Endothelial cell of umbilical vein (primary cell): ENCODE measurements at regions not wholly inside any gene's neighbourhood (a gene's known extent, or its start where the extent isn't known, plus 50 kb on each side); places are given as distances from the start of the nearest gene placed in this dataset.

Experiments
- BruUV-seq: library from RNA; stranded (reverse); fragments of 400-500 nt; replicated peaks from 2 replicates; lab custom pipeline; 2021; lab: Mats Ljungman, UMichigan
- CTCF ChIA-PET: fragments of 300-600, 350-600 bp; sonication (Branson Sonifier 250); formaldehyde crosslinking; loops from one replicate; lab custom pipeline; 2021; ENCODE audit warnings: antibody characterized with exemption, inconsistent platforms; lab: Charles Lee
- POLR2A ChIA-PET: fragments of 300-600, 350-600 bp; sonication (Branson Sonifier 250); formaldehyde crosslinking; loops from one replicate; lab custom pipeline; 2021; ENCODE audit warnings: antibody characterized with exemption, inconsistent platforms; lab: Charles Lee
- DNase-seq: peaks from one replicate; pipeline ENCODE4 v3.0.0-alpha.2; 2011; ENCODE audit warnings: low read depth, low spot score
- FAIRE-seq: peaks from 2 replicates; lab custom pipeline; 2011; peaks lifted over from hg19 to GRCh38; lab: Jason Lieb, UNC
- H2AFZ ChIP-seq: 2 replicates; pipeline ENCODE4 v1.6.0; 2012; ENCODE audit warnings: low read depth, low read length, control low read depth, inconsistent platforms
- H3K27ac ChIP-seq: 2 replicates; pipeline ENCODE4 v1.5.1; 2011; ENCODE audit warnings: low read depth, mild to moderate bottlenecking, control low read depth, low read length, moderate library complexity; ENCODE audit not compliant: insufficient read depth
- H3K27me3 ChIP-seq, 2 experiments: 2 replicates each; pipeline versions ENCODE4 v1.6.0 to v1.6.1; 2011; ENCODE audit warnings: low read length in 2 of 2, mixed read lengths in 1 of 2; ENCODE audit not compliant: control insufficient read depth in 2 of 2, insufficient read depth in 2 of 2
- H3K36me3 ChIP-seq, 2 experiments: 2 replicates in 1 of 2; 3 replicates in 1 of 2; pipeline ENCODE4 v1.5.1; 2011; ENCODE audit warnings: low read length in 2 of 2, mild to moderate bottlenecking in 1 of 2, moderate library complexity in 1 of 2; ENCODE audit not compliant: control insufficient read depth in 2 of 2, insufficient read depth in 2 of 2; ENCODE audit errors: extremely low read depth in 1 of 2
- H3K4me1 ChIP-seq: 3 replicates; pipeline ENCODE4 v1.5.1; 2011; ENCODE audit warnings: mild to moderate bottlenecking, low read length; ENCODE audit not compliant: control insufficient read depth, insufficient read depth; ENCODE audit errors: extremely low read depth
- H3K4me2 ChIP-seq: 2 replicates; pipeline ENCODE4 v1.6.1; 2011; ENCODE audit warnings: low read length, control low read depth, mixed read lengths; ENCODE audit not compliant: insufficient read depth
- H3K4me3 ChIP-seq, 3 experiments: fragments of 200-600 bp in 1 of 3; sonication (generic), shearing (Covaris generic) in 1 of 3; replicated peaks in 1 of 3; 2 replicates each; pipeline ENCODE4 v1.5.1; 2011 to 2016; ENCODE audit warnings: control low read depth in 3 of 3, low read length in 3 of 3, mild to moderate bottlenecking in 2 of 3, inconsistent platforms in 1 of 3, low read depth in 1 of 3, moderate library complexity in 1 of 3; ENCODE audit not compliant: insufficient read depth in 1 of 3
- H3K79me2 ChIP-seq: 2 replicates; pipeline ENCODE4 v1.6.0; 2012; ENCODE audit warnings: low read length, inconsistent platforms; ENCODE audit not compliant: control insufficient read depth, insufficient read depth
- H3K9ac ChIP-seq: replicated peaks from 2 replicates; pipeline ENCODE3; 2011; ENCODE audit warnings: low read length, control low read depth; ENCODE audit not compliant: insufficient read depth; ENCODE audit errors: extremely low read depth
- H3K9me1 ChIP-seq: replicated peaks from 3 replicates; pipeline ENCODE4 v1.6.0; 2011; ENCODE audit warnings: mild to moderate bottlenecking, low read length; ENCODE audit not compliant: control insufficient read depth, insufficient read depth; ENCODE audit errors: extremely low read depth
- H3K9me3 ChIP-seq: replicated peaks from 2 replicates; pipeline ENCODE4 v1.5.1; 2012; ENCODE audit warnings: low read length, inconsistent platforms; ENCODE audit not compliant: control insufficient read depth, insufficient read depth
- H4K20me1 ChIP-seq: replicated peaks from 2 replicates; pipeline ENCODE3; 2011; ENCODE audit warnings: mild to moderate bottlenecking, low read length; ENCODE audit not compliant: control insufficient read depth, insufficient read depth; ENCODE audit errors: extremely low read depth
- CTCF ChIP-seq, 2 donors: IDR thresholded peaks; 1 replicate in 1 of 2; 2 replicates in 1 of 2; pipeline ENCODE4 v1.5.1; 2011; ENCODE audit warnings: low read length in 2 of 2, mild to moderate bottlenecking in 2 of 2, moderate library complexity in 2 of 2, control low read depth in 1 of 2, inconsistent platforms in 1 of 2, low read depth in 1 of 2; ENCODE audit not compliant: insufficient read depth in 1 of 2; ENCODE audit errors: extremely low read depth in 1 of 2
- EZH2 ChIP-seq: IDR thresholded peaks from 2 replicates; pipeline ENCODE4 v1.6.1; 2012; ENCODE audit warnings: borderline replicate concordance, low read depth, mild to moderate bottlenecking, moderate library complexity, low read length, inconsistent platforms; ENCODE audit not compliant: severe bottlenecking
- FOS ChIP-seq: IDR thresholded peaks from 2 replicates; pipeline ENCODE4 v1.6.1; 2011; ENCODE audit warnings: mild to moderate bottlenecking, low read length, moderate library complexity, borderline replicate concordance; ENCODE audit not compliant: insufficient read depth
- GATA2 ChIP-seq: IDR thresholded peaks from 2 replicates; pipeline ENCODE4 v1.7.0; 2011; ENCODE audit warnings: low read depth, mild to moderate bottlenecking, moderate library complexity, mixed read lengths, low read length; ENCODE audit not compliant: insufficient read length, insufficient read depth
- JUN ChIP-seq: IDR thresholded peaks from 2 replicates; pipeline ENCODE4 v1.6.1; 2011; ENCODE audit warnings: borderline replicate concordance, low read depth; ENCODE audit not compliant: insufficient read length, insufficient read depth
- MYC ChIP-seq: IDR thresholded peaks from one replicate; pipeline ENCODE4 v1.6.1; 2011; ENCODE audit warnings: mild to moderate bottlenecking, low read depth, low read length
- POLR2A ChIP-seq: IDR thresholded peaks from 2 replicates; pipeline ENCODE4 v1.6.1; 2012; ENCODE audit warnings: low read depth, mild to moderate bottlenecking, control low read depth, low read length
- POLR2AphosphoS5 ChIP-seq: IDR thresholded peaks from 2 replicates; pipeline ENCODE4 v1.6.1; 2012; ENCODE audit warnings: low read depth, mild to moderate bottlenecking, control low read depth, low read length, moderate library complexity; ENCODE audit not compliant: insufficient read depth
- dilution Hi-C: fragments of 300-500 bp; cut with MboI; formaldehyde crosslinking; loops from one replicate; pipeline ENCODE4 v1.15.0; 2019; ENCODE audit warnings: low sequenced_read_pairs; ENCODE audit not compliant: extremely low pct_ligation_motif_present
- intact Hi-C: fragments of 100-400 bp; cut with micrococcal nuclease; formaldehyde crosslinking; loops from one replicate; pipeline ENCODE4 v1.10.0; 2022
- TF ChIP-seq, protein P1 (sequence below): IDR thresholded peaks from 2 replicates; pipeline ENCODE4 v1.6.1; 2011; ENCODE audit not compliant: insufficient read depth, insufficient read length

DNA sequence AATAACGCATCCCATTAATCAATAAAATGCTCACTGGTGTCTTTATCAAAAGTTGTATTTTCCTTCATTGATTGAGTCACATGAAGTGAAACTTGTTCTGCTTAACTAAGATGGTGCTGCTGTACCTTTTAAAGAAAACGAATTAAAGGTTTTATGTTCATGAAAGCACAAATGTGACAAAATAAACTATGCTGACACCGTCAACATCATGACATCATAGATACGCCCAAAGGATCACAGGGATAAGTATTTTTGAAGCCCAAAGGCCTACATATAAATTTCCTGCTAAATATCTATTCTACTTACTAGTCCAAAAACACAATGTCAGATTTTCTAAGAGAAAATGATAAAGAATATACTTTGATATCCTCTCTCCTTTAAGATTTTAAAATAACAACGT lies 94.4 kb downstream of the FAM217A start:
- no peak for FAIRE-seq
- CTCF ChIA-PET, result interaction anchor here (1.8 kb wide), 1 partner anchor 135 kb away, joined by 5 read pairs; the partner anchor contains the start of gene FAM50B
- Histone ChIP-seq H3K9me3 (no peaks in the 10 kb centered on the region), H3K9ac (no peak overlapping the region), H3K36me3 (no peaks in the 10 kb centered on the region), H4K20me1 (no peaks in the 10 kb centered on the region), H3K79me2 (no peaks in the 10 kb centered on the region), H3K27ac (no peak overlapping the region), H2AFZ (no peak overlapping the region), H3K4me3 (no peak overlapping the region), H3K4me2 (no peak overlapping the region), H3K4me1 (peaks cover 15% of the 10 kb centered on the region), H3K27me3 (no peaks in the 10 kb centered on the region), H3K9me1 (no peaks in the 10 kb centered on the region)
- POLR2A ChIA-PET, result no interaction called here
- no TSS peak for BruUV-seq
- dilution Hi-C loops (loop anchor here (25.0 kb wide), 1 partner anchor 697 kb away; no protein-coding TSS in a partner anchor), intact Hi-C loops (no loop called here)
- no peak for DNase-seq
- TF ChIP-seq MYC (no peak), GATA2 (no peak), JUN (no peak), POLR2AphosphoS5 (no peak), CTCF (IDR thresholded peaks at IDR 0.05; ENCODE audit: extremely low read depth in 1 of 2, insufficient read depth in 1 of 2, low read depth in 1 of 2, low read length in 2 of 2) (no peak), FOS (no peak), EZH2 (no peak), POLR2A (no peak)
- TF ChIP-seq, protein P1, sequence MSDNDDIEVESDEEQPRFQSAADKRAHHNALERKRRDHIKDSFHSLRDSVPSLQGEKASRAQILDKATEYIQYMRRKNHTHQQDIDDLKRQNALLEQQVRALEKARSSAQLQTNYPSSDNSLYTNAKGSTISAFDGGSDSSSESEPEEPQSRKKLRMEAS, result no peak
